C4-2B (cell line): ENCODE measurements at regions not wholly inside any gene's neighbourhood (a gene's known extent, or its start where the extent isn't known, plus 50 kb on each side); places are given as distances from the start of the nearest gene placed in this dataset.

Experiments
- ZFX ChIP-seq: fragments of 450-650 bp; IDR thresholded peaks from 2 replicates; pipeline ENCODE4 v1.6.1; 2017
- TF ChIP-seq, protein P1 (sequence below): fragments of 450-650 bp; conservative IDR thresholded peaks from 2 replicates; pipeline ENCODE4 v1.5.1; 2017; ENCODE audit warnings: mild to moderate bottlenecking

DNA sequence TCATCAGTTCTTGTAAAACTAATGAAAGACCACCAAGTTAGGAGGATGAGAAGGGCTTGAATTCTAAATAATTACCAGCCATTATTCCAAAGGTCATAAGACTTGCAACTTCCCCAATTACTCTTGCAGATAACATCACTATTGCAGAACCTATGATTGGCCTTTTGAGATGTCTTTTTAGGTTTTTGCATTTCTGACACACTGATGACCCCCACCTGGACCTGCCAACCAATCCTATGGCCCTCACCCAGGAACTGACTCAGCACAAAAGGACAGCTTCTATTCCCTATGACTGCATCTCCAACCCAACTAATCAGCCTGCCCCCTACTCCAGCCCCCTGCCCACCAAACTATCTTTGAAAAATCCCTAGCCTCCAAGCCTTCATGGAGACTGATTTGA, 111.5 kb upstream of the COPS8 start:
- TF ChIP-seq, protein P1, sequence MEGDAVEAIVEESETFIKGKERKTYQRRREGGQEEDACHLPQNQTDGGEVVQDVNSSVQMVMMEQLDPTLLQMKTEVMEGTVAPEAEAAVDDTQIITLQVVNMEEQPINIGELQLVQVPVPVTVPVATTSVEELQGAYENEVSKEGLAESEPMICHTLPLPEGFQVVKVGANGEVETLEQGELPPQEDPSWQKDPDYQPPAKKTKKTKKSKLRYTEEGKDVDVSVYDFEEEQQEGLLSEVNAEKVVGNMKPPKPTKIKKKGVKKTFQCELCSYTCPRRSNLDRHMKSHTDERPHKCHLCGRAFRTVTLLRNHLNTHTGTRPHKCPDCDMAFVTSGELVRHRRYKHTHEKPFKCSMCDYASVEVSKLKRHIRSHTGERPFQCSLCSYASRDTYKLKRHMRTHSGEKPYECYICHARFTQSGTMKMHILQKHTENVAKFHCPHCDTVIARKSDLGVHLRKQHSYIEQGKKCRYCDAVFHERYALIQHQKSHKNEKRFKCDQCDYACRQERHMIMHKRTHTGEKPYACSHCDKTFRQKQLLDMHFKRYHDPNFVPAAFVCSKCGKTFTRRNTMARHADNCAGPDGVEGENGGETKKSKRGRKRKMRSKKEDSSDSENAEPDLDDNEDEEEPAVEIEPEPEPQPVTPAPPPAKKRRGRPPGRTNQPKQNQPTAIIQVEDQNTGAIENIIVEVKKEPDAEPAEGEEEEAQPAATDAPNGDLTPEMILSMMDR = no peak
- no peak for TF ChIP-seq ZFX
